Ovary (tissue), 3 donors: ENCODE measurements at regions not wholly inside any gene's neighbourhood (a gene's known extent, or its start where the extent isn't known, plus 50 kb on each side); places are given as distances from the start of the nearest gene placed in this dataset.

ENCODE experiments used
- CTCF ChIP-seq, 3 donors: fragments of 450-650 bp in 2 of 3; fragments of 200-600 bp in 1 of 3; IDR thresholded peaks; one replicate each; pipeline versions ENCODE4 v1.5.1 to v1.8.0; 2016 to 2022; ENCODE audit warnings: antibody characterized with exemption in 3 of 3, mild to moderate bottlenecking in 1 of 3
- EP300 ChIP-seq: sonication (generic); formaldehyde crosslinking; IDR thresholded peaks from one replicate; pipeline ENCODE4 v1.6.1; 2017; ENCODE audit warnings: antibody characterized with exemption
- POLR2A ChIP-seq: fragments of 450-650 bp; IDR thresholded peaks from one replicate; pipeline ENCODE4 v1.6.1; 2017; ENCODE audit warnings: antibody characterized with exemption, mild to moderate bottlenecking, moderate library complexity
- donor health status: DM: no; HTN: no; CAD: no.

- TF ChIP-seq CTCF (IDR thresholded peaks at IDR 0.05): no peak
- TF ChIP-seq POLR2A: no peak
- no peak for TF ChIP-seq EP300
Observed at GRCh38 chrX:41022566-41022965, 62.7 kb upstream of the USP9X start.
